HG03460 (cell line): ENCODE measurements at regions not wholly inside any gene's neighbourhood (a gene's known extent, or its start where the extent isn't known, plus 50 kb on each side); places are given as distances from the start of the nearest gene placed in this dataset.
"Not testable (repeated sequence)": the region's sequence is repeated elsewhere in the genome, so short reads cannot be mapped to it uniquely, and the experiment has no call there.

ENCODE experiments used
- ATAC-seq: cut with Tn5 transposase; IDR thresholded peaks from one replicate; pipeline ENCODE4 v1.9.1; 2021; ENCODE audit not compliant: unreplicated experiment

DNA sequence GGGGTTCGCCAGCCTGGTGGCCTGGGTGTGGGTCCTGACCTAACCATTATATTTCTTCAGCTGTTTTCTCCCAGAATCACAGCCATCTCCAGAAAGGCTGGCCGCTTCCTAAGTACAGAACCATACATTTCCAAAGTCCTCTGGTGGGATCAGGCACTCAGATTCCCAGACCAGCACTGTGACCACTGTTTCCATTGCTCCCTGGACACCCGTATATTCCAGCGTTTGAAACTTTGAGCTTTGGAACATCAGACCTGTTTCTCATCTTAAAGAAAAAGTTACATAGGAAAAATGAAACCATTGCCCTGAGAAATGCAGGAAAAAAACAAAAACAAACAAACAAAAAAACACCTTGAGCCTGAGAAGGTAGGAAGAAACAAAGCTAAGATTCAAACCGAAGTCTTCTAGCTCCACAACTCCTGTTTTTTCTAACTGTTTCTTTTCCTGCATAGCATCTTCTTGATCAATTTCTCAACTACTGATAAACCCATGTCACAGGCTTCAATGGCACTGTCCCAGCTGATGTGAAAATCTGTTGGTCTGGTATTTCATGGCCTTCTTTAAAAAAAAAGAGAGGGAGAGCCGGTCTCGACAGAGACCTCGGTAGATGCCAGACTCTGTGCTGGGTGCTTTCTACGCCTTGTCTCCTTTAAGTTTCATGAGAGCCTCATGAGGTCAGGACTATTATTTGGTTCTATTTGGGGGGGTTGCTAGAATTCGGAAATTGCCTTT is 221.3 kb downstream of the TOMM20 start:
- ATAC-seq, result no peak

- ATAC-seq, result no peak
These were observed 222.0 kb downstream of the TOMM20 start for GRCh38 chr1:234906654-234907053.

GRCh38 chr1:234902774-234903547 is 225.7 kb downstream of the TOMM20 start:
- no peak for ATAC-seq

- no peak for ATAC-seq
These were observed 227.1 kb downstream of the TOMM20 start for GRCh38 chr1:234901491-234902049.

DNA sequence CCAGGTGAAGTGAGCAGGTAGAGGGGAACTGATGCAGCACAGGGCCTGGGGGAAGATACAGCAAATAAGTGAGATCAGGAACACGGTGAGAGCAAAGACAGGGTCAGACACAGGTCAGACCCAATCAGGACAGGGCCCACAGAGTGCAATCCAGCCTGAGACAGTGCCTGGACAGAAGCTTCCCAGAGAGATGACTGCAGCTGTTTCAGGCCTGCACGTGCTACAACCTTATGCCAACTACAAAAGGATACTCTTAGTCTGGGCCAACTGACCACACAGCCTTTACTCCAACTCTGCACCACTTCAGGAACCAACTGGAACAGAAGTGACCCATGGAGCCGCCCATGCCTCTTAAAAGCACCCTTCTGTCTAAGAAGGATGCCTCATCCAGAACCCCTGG is 228.0 kb downstream of the TOMM20 start:
- ATAC-seq, result no peak

DNA sequence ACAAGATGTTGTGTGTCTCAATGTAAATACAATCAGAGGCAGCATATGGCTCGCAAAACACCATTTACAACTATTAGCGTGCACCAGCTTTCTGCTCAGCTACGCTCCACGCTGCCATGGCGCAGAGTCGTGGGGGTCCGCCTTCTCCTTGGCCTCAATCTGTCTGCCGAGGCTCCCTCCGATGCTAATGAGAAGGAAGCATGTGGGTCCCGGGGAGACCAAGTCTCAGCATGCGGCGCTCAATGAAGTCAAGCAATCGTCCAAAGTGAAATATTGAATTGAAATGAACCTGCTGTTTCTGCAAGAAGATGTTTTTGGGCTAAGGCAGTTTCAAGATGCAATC is 228.9 kb downstream of the TOMM20 start:
- ATAC-seq, result no peak

DNA sequence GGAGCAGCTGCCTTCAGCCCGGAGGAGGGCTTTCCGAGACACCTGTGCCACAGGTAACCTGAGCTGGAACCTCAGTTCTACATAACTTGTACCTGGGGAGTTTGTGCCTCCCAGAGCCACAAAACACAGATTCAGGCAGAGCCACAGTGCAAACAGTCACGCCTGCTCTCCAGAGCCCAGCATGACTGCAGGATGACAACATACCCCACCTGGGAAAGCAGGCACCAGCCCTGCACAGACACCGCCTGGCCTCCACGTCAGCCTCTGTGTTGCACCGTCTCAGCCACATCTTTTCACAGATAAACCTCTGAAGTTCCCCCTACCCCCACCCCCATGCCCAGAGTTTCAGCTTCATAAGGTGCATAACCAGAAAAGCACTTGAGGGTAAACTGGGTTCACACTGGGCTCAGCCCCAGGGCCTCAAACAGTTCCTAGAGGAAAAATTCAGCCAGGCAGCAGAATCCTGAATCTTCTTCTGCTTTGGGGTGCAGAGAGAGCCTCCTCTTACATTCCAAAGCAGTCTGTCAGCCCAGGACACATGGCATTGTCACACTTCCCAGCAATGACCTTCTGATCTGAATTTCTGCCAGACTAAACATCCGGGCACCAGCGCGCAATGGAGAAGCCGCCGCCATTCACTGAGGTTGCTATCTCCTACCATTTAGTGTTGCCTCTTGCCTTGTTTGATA is 229.5 kb downstream of the TOMM20 start:
- ATAC-seq, result no peak

GRCh38 chr1:234898455-234899033 is 230.1 kb downstream of the TOMM20 start:
- no peak for ATAC-seq

GRCh38 chr1:234897754-234898454 is 230.7 kb downstream of the TOMM20 start:
- no peak for ATAC-seq

DNA sequence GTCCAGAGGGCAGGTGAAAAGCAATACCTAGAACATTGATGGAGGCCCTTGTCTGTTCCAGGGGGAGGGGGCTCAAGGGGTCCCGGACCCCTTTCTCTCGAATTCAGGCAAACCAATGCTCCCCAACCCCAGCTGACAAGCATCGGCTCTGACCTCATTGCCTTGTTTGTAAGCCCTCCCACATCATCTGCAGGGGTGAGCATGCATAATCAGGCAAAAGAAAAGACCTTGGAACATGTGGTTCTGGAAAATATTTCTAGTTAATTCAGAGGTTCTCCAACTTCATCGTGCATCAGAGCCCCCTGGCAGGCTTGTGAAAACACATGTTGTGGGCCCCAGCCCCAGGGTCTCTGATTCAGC is 231.3 kb downstream of the TOMM20 start:
- no peak for ATAC-seq

GRCh38 chr1:234896477-234897389 is 231.9 kb downstream of the TOMM20 start:
- no peak for ATAC-seq

GRCh38 chr1:234893725-234894630 is 234.7 kb downstream of the TOMM20 start:
- ATAC-seq, result no peak

- no peak for ATAC-seq
These were observed 235.3 kb downstream of the TOMM20 start for GRCh38 chr1:234893359-234893724.

GRCh38 chr1:234892642-234893041 is 236.0 kb downstream of the TOMM20 start:
- no peak for ATAC-seq

DNA sequence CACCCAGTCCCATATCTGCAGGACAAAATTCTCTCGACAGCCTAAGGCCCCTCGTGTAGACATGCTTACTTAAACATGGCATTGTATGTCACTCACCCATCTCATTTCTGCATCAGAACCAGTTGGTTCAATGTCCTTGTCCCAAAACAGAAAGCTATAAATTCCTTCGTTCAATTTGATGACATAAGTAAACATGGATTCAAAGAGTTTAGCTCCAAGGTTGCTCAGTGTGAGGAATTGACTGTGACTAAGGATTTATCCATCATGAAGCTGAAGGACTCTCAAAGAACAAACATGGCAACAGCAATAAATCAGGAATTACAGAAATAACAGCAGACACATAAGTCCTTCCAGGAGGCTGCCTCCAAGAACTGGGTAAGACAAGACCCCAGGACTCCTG is 237.2 kb downstream of the TOMM20 start:
- ATAC-seq, result no peak

GRCh38 chr1:234889643-234890042 is 239.0 kb downstream of the TOMM20 start:
- no peak for ATAC-seq

DNA sequence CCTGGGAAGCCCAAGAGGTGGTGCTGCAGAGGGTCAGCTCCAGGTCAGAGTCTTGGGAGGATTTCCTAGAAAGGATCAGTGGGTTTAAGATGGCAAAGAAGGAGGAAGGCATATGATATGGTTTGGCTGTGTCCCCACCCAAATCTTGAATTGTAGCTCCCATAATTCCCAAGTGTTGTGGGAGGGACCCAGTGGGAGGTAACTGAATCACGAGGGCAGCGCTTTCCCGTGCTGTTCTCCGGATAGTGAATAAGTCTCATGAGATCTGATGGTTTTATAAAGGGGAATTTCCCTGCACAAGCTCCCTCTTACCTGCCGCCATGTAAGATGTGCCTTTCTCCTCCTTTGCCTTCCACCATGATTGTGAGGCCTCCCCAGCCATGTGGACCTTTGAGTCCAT is 240.4 kb downstream of the TOMM20 start:
- not testable (repeated sequence) for ATAC-seq

DNA sequence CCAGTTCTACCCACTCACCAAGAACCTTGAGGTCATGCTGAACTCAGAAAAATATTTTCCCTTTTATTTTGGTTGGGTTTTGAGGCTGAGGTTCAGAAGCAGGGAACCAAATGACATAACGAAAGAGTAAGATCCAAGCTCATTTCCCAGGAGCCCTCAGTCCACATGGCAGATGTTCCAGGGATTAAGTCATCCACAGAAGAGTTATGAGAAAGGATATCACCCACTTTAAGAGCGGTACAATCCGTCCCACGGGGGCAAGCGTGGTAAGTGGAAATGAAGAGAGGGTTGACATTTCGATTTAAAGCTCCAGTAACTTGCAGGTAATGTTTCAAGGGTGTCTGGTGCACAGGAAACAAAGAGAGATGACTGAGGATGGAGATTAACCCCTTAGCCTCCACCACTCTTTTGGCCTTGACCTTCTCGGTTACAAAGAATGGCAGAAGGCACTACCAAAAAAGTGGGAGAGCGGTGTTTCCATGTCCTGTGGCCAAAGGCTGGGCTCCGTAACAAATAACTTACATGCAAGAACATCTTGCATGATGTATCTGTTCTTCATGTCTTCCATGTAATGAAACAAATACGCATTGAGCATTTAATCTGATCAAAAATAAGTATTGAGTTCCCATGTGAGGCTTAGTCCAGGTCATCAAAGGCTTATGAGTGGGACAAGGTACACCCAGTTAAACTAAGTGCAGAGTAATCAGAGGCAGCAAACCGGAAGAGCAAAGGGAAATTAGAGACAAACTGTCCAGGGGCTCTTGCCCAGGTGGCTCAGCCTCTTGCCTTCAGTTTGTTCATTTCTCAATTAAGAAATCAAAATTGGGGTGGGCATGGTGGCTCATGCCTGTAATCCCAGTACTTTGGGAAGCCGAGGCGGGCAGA is 241.4 kb downstream of the TOMM20 start:
- no peak for ATAC-seq
